Body of pancreas (tissue), 4 donors: ENCODE measurements at regions not wholly inside any gene's neighbourhood (a gene's known extent, or its start where the extent isn't known, plus 50 kb on each side); places are given as distances from the start of the nearest gene placed in this dataset.

Experiments used
- ATAC-seq: fragments of 150-250 bp; one replicate; pipeline ENCODE4 v1.9.1; 2016
- DNase-seq, 4 donors: peaks; one replicate each; pipeline ENCODE4 v3.0.0-alpha.2; 2019
- H3K27ac ChIP-seq, 4 donors: fragments of 200-600 bp; sonication (generic); 1 replicate in 3 of 4; 2 replicates in 1 of 4; pipeline versions ENCODE4 v1.5.1 to v1.6.1; 2016 to 2019; ENCODE audit warnings: mild to moderate bottlenecking in 1 of 4, mixed read lengths in 1 of 4, moderate library complexity in 1 of 4
- H3K27me3 ChIP-seq, 2 donors: fragments of 200-600 bp; sonication (generic); one replicate each; pipeline ENCODE4 v1.6.0; 2016; ENCODE audit warnings: mild to moderate bottlenecking in 1 of 2
- H3K36me3 ChIP-seq, 2 donors: fragments of 200-600 bp; sonication (generic); replicated peaks in 1 of 2; 2 replicates each; pipeline ENCODE4 v1.5.1; 2016; ENCODE audit warnings: low read depth in 2 of 2; ENCODE audit not compliant: insufficient read depth in 1 of 2
- H3K4me1 ChIP-seq: fragments of 200-600 bp; sonication (generic); one replicate; pipeline ENCODE4 v1.6.0; 2016
- H3K4me3 ChIP-seq, 2 donors: fragments of 200-600 bp; sonication (generic); 1 replicate in 1 of 2; 2 replicates in 1 of 2; pipeline ENCODE4 v1.5.1; 2016 to 2019
- H3K9me3 ChIP-seq, 3 donors: fragments of 200-600 bp; sonication (generic); 1 replicate in 2 of 3; 2 replicates in 1 of 3; pipeline ENCODE4 v1.5.1; 2016
- POLR2A ChIP-seq, 3 donors: fragments of 450-650 bp; IDR thresholded peaks; one replicate each; pipeline ENCODE4 v1.6.1; 2016; ENCODE audit warnings: antibody characterized with exemption in 3 of 3, mild to moderate bottlenecking in 2 of 3
- WGBS, 2 donors: methylation state at CpG; one replicate each; pipeline ENCODE4 v1.1.5; 2017; 5-methylcytosine and 5-hydroxymethylcytosine counted together
- intact Hi-C: fragments of 100-400 bp; cut with DNase I; formaldehyde crosslinking; loops from one replicate; pipeline ENCODE4 v1.15.1; 2023
- TF ChIP-seq, protein P1 (sequence below), 7 experiments: fragments of 450-650 bp in 4 of 7; fragments of 200-600 bp in 3 of 7; sonication (generic) in 3 of 7; IDR thresholded peaks; one replicate each; pipeline ENCODE4 v1.5.1; 2016 to 2019; ENCODE audit warnings: antibody characterized with exemption in 7 of 7

DNA sequence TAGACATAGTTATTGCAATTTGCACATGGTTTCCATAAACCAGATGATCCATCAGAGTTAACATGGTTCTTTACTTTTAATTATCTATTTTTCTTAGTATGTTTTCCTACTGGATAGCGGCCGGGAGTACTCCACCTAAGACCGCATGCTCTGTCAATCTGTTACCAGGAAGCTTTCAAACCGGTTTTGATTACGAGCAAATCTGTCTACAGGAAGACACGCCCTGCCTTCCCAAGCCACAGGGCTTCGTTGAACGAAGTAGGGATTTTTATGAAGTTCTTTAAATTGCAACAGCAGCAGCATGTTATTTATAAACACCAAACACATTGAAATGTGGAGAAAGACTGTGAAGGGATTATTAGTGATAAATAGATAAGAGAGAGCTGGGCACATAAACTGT lies 283.3 kb upstream of the ROBO2 start:
- no peaks in the 10 kb centered on the region for H3K9me3 ChIP-seq
- 75 to 82% methylated on average over 8 of the region's 8 CpGs for WGBS, 2 donors
- no peak for ATAC-seq

DNA sequence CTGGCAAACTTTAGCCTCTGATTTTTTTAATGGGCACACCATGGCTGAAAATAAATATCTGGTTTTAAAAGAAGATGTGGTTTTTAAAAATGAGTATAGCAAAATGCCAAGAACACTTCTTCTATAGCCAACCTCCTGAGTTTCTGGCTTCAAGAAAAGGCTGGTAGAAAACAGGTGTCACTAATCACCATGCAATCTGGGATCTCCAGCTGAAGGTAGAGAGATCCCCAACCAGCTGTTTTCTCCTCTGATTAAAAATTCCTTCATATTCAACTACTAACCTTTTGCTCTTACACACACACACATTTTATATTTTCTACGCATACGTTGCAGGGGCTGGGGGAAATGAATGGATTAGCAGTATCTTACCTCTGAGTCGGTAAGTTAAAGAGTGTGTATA lies 279.6 kb upstream of the ROBO2 start:
- Histone ChIP-seq H3K27ac (no peak overlapping the region), H3K4me1 (peaks cover 7% of the 10 kb centered on the region), H3K9me3 (no peaks in the 10 kb centered on the region), H3K4me3 (no peak overlapping the region), H3K36me3 (no peaks in the 10 kb centered on the region), H3K27me3 (no peaks in the 10 kb centered on the region)
- intact Hi-C loops, result no loop called here
- ATAC-seq (no peak), DNase-seq (no peak)
- WGBS, 2 donors, result 90 to 98% methylated on average over 3 of the region's 3 CpGs
- TF ChIP-seq, protein P1, sequence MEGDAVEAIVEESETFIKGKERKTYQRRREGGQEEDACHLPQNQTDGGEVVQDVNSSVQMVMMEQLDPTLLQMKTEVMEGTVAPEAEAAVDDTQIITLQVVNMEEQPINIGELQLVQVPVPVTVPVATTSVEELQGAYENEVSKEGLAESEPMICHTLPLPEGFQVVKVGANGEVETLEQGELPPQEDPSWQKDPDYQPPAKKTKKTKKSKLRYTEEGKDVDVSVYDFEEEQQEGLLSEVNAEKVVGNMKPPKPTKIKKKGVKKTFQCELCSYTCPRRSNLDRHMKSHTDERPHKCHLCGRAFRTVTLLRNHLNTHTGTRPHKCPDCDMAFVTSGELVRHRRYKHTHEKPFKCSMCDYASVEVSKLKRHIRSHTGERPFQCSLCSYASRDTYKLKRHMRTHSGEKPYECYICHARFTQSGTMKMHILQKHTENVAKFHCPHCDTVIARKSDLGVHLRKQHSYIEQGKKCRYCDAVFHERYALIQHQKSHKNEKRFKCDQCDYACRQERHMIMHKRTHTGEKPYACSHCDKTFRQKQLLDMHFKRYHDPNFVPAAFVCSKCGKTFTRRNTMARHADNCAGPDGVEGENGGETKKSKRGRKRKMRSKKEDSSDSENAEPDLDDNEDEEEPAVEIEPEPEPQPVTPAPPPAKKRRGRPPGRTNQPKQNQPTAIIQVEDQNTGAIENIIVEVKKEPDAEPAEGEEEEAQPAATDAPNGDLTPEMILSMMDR (IDR thresholded peaks at IDR 0.05), result no peak
- TF ChIP-seq POLR2A (IDR thresholded peaks at IDR 0.05), result no peak

More for the DNA sequence above, 283.3 kb upstream of the ROBO2 start:
- Histone ChIP-seq H3K27ac (no peak overlapping the region), H3K4me3 (no peak overlapping the region), H3K4me1 (no peaks in the 10 kb centered on the region), H3K27me3 (no peaks in the 10 kb centered on the region), H3K36me3 (no peaks in the 10 kb centered on the region)
- intact Hi-C loops, result no loop called here
- TF ChIP-seq, protein P1 (IDR thresholded peaks at IDR 0.05), result no peak
- TF ChIP-seq POLR2A (IDR thresholded peaks at IDR 0.05), result no peak
- DNase-seq, result no peak

DNA sequence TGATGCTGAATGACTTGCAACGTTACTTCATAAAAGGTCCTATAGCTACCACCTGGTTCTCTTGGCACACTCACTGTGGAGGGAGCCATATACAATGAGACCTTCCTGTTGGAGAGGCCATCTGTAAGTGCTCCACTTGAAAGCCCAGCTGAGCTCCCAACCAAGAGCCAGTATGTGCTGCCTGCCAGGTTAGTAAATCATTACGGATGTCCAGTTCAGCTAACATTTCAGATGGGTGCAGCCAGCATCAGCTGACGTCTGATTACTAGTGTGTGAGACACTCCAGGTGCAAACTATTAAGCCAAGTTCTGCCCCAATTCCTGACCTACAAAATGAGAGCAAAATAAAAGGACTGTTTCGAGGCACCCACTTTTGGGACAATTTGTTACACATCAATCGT lies 274.4 kb upstream of the ROBO2 start:
- TF ChIP-seq POLR2A (IDR thresholded peaks at IDR 0.05), result no peak
- TF ChIP-seq, protein P1 (IDR thresholded peaks at IDR 0.05), result no peak

DNA sequence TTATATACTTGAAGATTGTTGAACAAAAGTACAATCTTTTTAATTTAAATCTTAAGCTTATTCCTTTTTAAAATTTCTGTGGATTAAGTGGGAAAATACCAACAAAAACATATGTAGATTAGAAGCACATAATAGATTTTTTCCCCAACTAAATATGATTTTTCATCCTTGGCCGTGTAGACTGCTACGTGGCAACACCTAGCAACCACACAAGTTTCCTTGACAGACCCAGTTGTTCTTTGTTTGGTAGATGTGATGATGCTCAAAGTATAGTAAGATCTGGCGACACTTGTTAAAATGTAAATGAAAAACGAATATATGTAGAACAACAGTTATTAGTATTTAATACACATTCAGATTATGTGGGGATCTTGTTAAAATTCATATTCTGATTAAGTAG lies 271.0 kb upstream of the ROBO2 start:
- TF ChIP-seq, protein P1 (IDR thresholded peaks at IDR 0.05), result no peak
- no peaks in the 10 kb centered on the region for H3K27me3 ChIP-seq
- no peak overlapping the region for H3K4me3 ChIP-seq
- H3K36me3 ChIP-seq, result no peaks in the 10 kb centered on the region
- peaks cover 16% of the 10 kb centered on the region for H3K4me1 ChIP-seq
- WGBS, 2 donors, result 84% methylated on average over 4 of the region's 4 CpGs
- intact Hi-C loops, result no loop called here
- DNase-seq, result no peak
- H3K9me3 ChIP-seq, result no peaks in the 10 kb centered on the region
- no peak overlapping the region for H3K27ac ChIP-seq
- ATAC-seq, result no peak

More for the DNA sequence above, 274.4 kb upstream of the ROBO2 start:
- intact Hi-C loops, result no loop called here
- H3K4me1 ChIP-seq, result peaks cover 16% of the 10 kb centered on the region
- DNase-seq (peak; percentile 58 to 81 (median 67)), ATAC-seq (peak; percentile 97)
- H3K27me3 ChIP-seq, result no peaks in the 10 kb centered on the region
- H3K9me3 ChIP-seq, result no peaks in the 10 kb centered on the region
- 12 to 24% methylated on average over 5 of the region's 5 CpGs for WGBS, 2 donors
- no peaks in the 10 kb centered on the region for H3K36me3 ChIP-seq
- H3K4me3 ChIP-seq, result no peak overlapping the region
- H3K27ac ChIP-seq, result peak overlapping the region in 1 of 4 donors; percentile 14

DNA sequence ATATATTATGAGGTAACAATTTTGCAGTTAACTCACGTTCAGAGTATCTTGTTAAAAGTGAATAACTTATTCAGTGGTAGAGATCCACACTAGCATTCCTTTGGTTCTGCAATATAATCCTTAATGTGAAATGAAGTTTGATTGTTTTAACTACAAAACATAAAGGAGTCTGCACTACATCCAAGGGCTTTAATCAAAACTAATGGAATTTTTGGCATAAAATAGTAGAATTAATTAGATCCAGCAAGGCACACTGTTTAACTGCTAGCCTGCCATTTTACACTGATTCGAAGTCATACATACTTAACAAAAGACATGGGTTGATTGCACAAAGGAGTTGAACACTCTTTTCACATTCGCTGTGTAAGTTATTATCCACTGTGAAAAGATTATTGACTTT lies 263.0 kb upstream of the ROBO2 start:
- TF ChIP-seq, protein P1 (IDR thresholded peaks at IDR 0.05), result no peak
- TF ChIP-seq POLR2A (IDR thresholded peaks at IDR 0.05), result no peak
- Histone ChIP-seq H3K9me3 (no peaks in the 10 kb centered on the region), H3K27me3 (no peaks in the 10 kb centered on the region), H3K4me3 (no peak overlapping the region), H3K36me3 (no peaks in the 10 kb centered on the region), H3K4me1 (no peaks in the 10 kb centered on the region), H3K27ac (no peak overlapping the region)
- intact Hi-C loops, result no loop called here
- no peak for ATAC-seq
- 68 to 82% methylated on average over 3 of the region's 3 CpGs for WGBS, 2 donors
- DNase-seq, result no peak
